AG09319 (cell line): ENCODE measurements at regions not wholly inside any gene's neighbourhood (a gene's known extent, or its start where the extent isn't known, plus 50 kb on each side); places are given as distances from the start of the nearest gene placed in this dataset.

Experiments used
- DNase-seq: peaks from one replicate; pipeline ENCODE4 v3.0.0-alpha.2; 2010; ENCODE audit warnings: low read depth; ENCODE audit errors: extremely low read depth
- CTCF ChIP-seq: IDR thresholded peaks from 2 replicates; pipeline ENCODE4 v1.5.1; 2011; ENCODE audit warnings: low read depth, mild to moderate bottlenecking, inconsistent platforms, low read length, moderate library complexity

- peak; percentile 39 for DNase-seq
These were observed 83.9 kb upstream of the PLPPR4 start for GRCh38 chr1:99180343-99180808.

GRCh38 chr1:99180915-99181314 is 83.4 kb upstream of the PLPPR4 start:
- no peak for TF ChIP-seq CTCF
- DNase-seq = no peak

More at GRCh38 chr1:99180343-99180808, 83.9 kb upstream of the PLPPR4 start:
- peak; percentile 71 for TF ChIP-seq CTCF

- TF ChIP-seq CTCF = no peak
- no peak for DNase-seq
These were observed 82.4 kb upstream of the PLPPR4 start for GRCh38 chr1:99181892-99182291.

GRCh38 chr1:99185196-99185595 is 79.1 kb upstream of the PLPPR4 start:
- DNase-seq = no peak

GRCh38 chr1:99193431-99193830 is 70.9 kb upstream of the PLPPR4 start:
- DNase-seq = no peak
- TF ChIP-seq CTCF = no peak

More at GRCh38 chr1:99185196-99185595, 79.1 kb upstream of the PLPPR4 start:
- no peak for TF ChIP-seq CTCF

GRCh38 chr1:99198393-99198792 is 65.9 kb upstream of the PLPPR4 start:
- no peak for DNase-seq

GRCh38 chr1:99207216-99207615 is 57.1 kb upstream of the PLPPR4 start:
- TF ChIP-seq CTCF = no peak
- DNase-seq = no peak

More at GRCh38 chr1:99198393-99198792, 65.9 kb upstream of the PLPPR4 start:
- TF ChIP-seq CTCF = no peak
